ENCODE measurements at regions not wholly inside any gene's neighbourhood (a gene's known extent, or its start where the extent isn't known, plus 50 kb on each side); places are given as distances from the start of the nearest gene placed in this dataset.

GRCh38 chr6:168956141-168956838, 297.4 kb downstream of the THBS2 start:
- TF ChIP-seq POLR2AphosphoS5 (IDR thresholded peaks at IDR 0.05; ENCODE audit: borderline replicate concordance, low read depth, low read length) (no peak), EZH2 (IDR thresholded peaks at IDR 0.05) (no peak)
